ENCODE measurements at regions not wholly inside any gene's neighbourhood (a gene's known extent, or its start where the extent isn't known, plus 50 kb on each side); places are given as distances from the start of the nearest gene placed in this dataset.

DNA sequence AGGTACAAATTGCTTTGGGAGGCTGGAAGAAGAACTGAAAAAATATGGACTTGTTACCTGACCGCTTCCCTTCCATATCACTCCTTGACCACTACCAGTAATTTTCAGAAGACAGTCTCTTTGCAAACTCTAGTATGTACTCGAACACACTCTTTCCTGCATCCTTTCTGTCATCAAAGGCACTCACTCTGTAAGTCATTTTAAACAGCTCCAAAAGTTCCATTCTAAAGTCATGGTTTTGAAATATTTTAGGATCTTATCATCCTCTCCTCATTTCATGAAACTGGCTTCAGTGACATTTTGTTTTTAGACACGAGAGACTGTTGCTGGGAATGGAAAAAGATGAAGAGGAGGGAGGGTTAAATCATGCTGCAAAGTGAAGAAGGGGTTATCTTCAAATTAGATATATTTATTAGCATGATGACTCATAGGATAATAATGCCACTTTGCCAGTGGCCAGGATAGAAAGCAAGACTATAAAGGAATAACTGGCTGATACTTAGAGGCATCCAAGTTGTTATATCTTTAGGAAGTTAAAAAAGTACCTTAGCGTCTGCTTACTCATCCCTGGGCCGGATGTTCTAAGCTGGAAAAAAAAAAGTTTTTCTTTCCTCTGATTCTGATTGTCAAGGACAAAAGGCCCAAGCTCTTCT lies 549.3 kb downstream of the METTL15 start:
- H3K9me3 ChIP-seq (ENCODE audit: control extremely low read depth in 1 of 3, control insufficient read depth in 2 of 3, insufficient read depth in 1 of 3, low read length in 2 of 3) = no peaks in the 10 kb centered on the region

DNA sequence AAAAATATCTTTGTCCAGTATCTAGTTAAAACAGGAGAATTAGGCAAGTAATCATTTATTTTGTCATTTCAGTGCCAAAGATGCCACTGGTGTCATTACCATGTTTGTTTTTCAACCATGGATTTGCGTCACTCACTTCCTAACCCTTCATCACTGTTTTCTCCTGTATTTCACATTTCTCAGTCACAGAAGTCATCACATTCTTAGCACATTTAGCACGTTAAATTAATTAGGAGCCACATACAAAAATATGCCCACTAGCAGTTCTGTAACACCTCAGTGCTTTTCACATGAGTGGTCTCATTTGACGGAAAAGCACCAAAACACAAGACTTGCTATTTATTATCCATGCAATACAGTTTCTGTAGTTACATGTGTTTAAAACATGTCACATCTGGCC lies 546.0 kb downstream of the METTL15 start:
- Histone ChIP-seq H3K27me3 (replicated peaks in 1 of 4; ENCODE audit: control extremely low read depth in 1 of 4, control insufficient read depth in 3 of 4, insufficient read depth in 4 of 4, low read length in 3 of 4) (no peaks in the 10 kb centered on the region), H2AFZ (ENCODE audit: insufficient read depth, low read depth, low read length, poor library complexity, severe bottlenecking) (no peak overlapping the region), H3K36me3 (replicated peaks in 1 of 2; ENCODE audit: control extremely low read depth in 1 of 2, control insufficient read depth in 1 of 2, extremely low read depth in 1 of 2, insufficient read depth in 2 of 2, low read length in 1 of 2) (no peaks in the 10 kb centered on the region), H4K20me1 (ENCODE audit: control insufficient read depth, insufficient read depth, low read length, poor library complexity, severe bottlenecking) (no peaks in the 10 kb centered on the region), H3K4me3 (ENCODE audit: control extremely low read depth in 1 of 5, extremely low read depth in 1 of 5, insufficient read depth in 1 of 5, low read depth in 2 of 5, low read length in 4 of 5) (no peak overlapping the region), H3K4me1 (ENCODE audit: control insufficient read depth in 2 of 2, insufficient read depth in 2 of 2, low read length in 2 of 2) (no peaks in the 10 kb centered on the region), H3K9me3 (ENCODE audit: control extremely low read depth in 1 of 3, control insufficient read depth in 2 of 3, insufficient read depth in 1 of 3, low read length in 2 of 3) (no peaks in the 10 kb centered on the region), H3K27ac (ENCODE audit: low read length in 2 of 2) (no peak overlapping the region), H3K9ac (ENCODE audit: low read length) (no peak overlapping the region), H3K79me2 (ENCODE audit: control insufficient read depth, insufficient read depth, low read length) (no peaks in the 10 kb centered on the region), H3K4me2 (replicated peaks; ENCODE audit: low read depth, low read length, poor library complexity, severe bottlenecking) (no peak overlapping the region)
- intact Hi-C loops (cut with micrococcal nuclease) = no loop called here
- WGBS (ENCODE audit: insufficient coverage) = 88% methylated on average over 2 of the region's 3 CpGs
- ChIA-PET POLR2A (no interaction called here), CTCF (no interaction called here)
- DNase-seq (no peak), ATAC-seq (ENCODE audit: low read depth) (no peak)
- Mint-ChIP-seq H3K4me1 (no peaks in the 10 kb centered on the region), H3K4me3 (no peak overlapping the region), H3K9me3 (ENCODE audit: insufficient read depth) (peaks cover 2% of the 10 kb centered on the region), H3K27me3 (no peaks in the 10 kb centered on the region), H3K27ac (no peak overlapping the region)
- TF ChIP-seq, protein P1, sequence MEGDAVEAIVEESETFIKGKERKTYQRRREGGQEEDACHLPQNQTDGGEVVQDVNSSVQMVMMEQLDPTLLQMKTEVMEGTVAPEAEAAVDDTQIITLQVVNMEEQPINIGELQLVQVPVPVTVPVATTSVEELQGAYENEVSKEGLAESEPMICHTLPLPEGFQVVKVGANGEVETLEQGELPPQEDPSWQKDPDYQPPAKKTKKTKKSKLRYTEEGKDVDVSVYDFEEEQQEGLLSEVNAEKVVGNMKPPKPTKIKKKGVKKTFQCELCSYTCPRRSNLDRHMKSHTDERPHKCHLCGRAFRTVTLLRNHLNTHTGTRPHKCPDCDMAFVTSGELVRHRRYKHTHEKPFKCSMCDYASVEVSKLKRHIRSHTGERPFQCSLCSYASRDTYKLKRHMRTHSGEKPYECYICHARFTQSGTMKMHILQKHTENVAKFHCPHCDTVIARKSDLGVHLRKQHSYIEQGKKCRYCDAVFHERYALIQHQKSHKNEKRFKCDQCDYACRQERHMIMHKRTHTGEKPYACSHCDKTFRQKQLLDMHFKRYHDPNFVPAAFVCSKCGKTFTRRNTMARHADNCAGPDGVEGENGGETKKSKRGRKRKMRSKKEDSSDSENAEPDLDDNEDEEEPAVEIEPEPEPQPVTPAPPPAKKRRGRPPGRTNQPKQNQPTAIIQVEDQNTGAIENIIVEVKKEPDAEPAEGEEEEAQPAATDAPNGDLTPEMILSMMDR (IDR thresholded peaks at IDR 0.05) = no peak
- TF ChIP-seq EZH2 (IDR thresholded peaks at IDR 0.05; ENCODE audit: borderline replicate concordance, insufficient read depth, low read depth, low read length, poor library complexity, severe bottlenecking) = no peak

More for the DNA sequence above, 549.3 kb downstream of the METTL15 start:
- H3K79me2 ChIP-seq (ENCODE audit: control insufficient read depth, insufficient read depth, low read length) = no peaks in the 10 kb centered on the region
- no peaks in the 10 kb centered on the region for H3K4me1 ChIP-seq (ENCODE audit: control insufficient read depth in 2 of 2, insufficient read depth in 2 of 2, low read length in 2 of 2)
- CTCF ChIA-PET = no interaction called here
- H4K20me1 ChIP-seq (ENCODE audit: control insufficient read depth, insufficient read depth, low read length, poor library complexity, severe bottlenecking) = no peaks in the 10 kb centered on the region
- ATAC-seq (ENCODE audit: low read depth) = no peak
- H3K27me3 ChIP-seq (replicated peaks in 1 of 4; ENCODE audit: control extremely low read depth in 1 of 4, control insufficient read depth in 3 of 4, insufficient read depth in 4 of 4, low read length in 3 of 4) = no peaks in the 10 kb centered on the region
- no peaks in the 10 kb centered on the region for H3K36me3 ChIP-seq (replicated peaks in 1 of 2; ENCODE audit: control extremely low read depth in 1 of 2, control insufficient read depth in 1 of 2, extremely low read depth in 1 of 2, insufficient read depth in 2 of 2, low read length in 1 of 2)
- no peaks in the 10 kb centered on the region for H3K9me3 Mint-ChIP-seq (ENCODE audit: insufficient read depth)
- H3K9ac ChIP-seq (ENCODE audit: low read length) = no peak overlapping the region
- POLR2A ChIA-PET = no interaction called here
- H3K4me2 ChIP-seq (replicated peaks; ENCODE audit: low read depth, low read length, poor library complexity, severe bottlenecking) = no peak overlapping the region
- 86% methylated on average over 2 of the region's 5 CpGs for WGBS (ENCODE audit: insufficient coverage)
- H3K4me3 ChIP-seq (ENCODE audit: control extremely low read depth in 1 of 5, extremely low read depth in 1 of 5, insufficient read depth in 1 of 5, low read depth in 2 of 5, low read length in 4 of 5) = no peak overlapping the region
- H2AFZ ChIP-seq (ENCODE audit: insufficient read depth, low read depth, low read length, poor library complexity, severe bottlenecking) = no peak overlapping the region
- no peak overlapping the region for H3K27ac Mint-ChIP-seq
- H3K27me3 Mint-ChIP-seq = no peaks in the 10 kb centered on the region
- H3K4me1 Mint-ChIP-seq = no peaks in the 10 kb centered on the region
- intact Hi-C loops (cut with micrococcal nuclease) = no loop called here
- H3K4me3 Mint-ChIP-seq = no peak overlapping the region
- DNase-seq = no peak
- TF ChIP-seq, protein P1 (IDR thresholded peaks at IDR 0.05) = no peak
- TF ChIP-seq EZH2 (IDR thresholded peaks at IDR 0.05; ENCODE audit: borderline replicate concordance, insufficient read depth, low read depth, low read length, poor library complexity, severe bottlenecking) = no peak
- H3K27ac ChIP-seq (ENCODE audit: low read length in 2 of 2) = no peak overlapping the region

Measured in B cell (primary cell).